D341Med (cell line): ENCODE measurements at regions not wholly inside any gene's neighbourhood (a gene's known extent, or its start where the extent isn't known, plus 50 kb on each side); places are given as distances from the start of the nearest gene placed in this dataset.

ENCODE experiments used
- DNase-seq: peaks from one replicate; pipeline ENCODE4 v3.0.0; 2012; ENCODE audit warnings: low spot score

GRCh38 chr4:138689187-138689586, 326.4 kb upstream of the NOCT start:
- no peak for DNase-seq

- DNase-seq = no peak
These were observed 327.0 kb upstream of the NOCT start for GRCh38 chr4:138688408-138689085.

GRCh38 chr4:138686106-138686835, 329.3 kb upstream of the NOCT start:
- no peak for DNase-seq

- no peak for DNase-seq
These were observed 330.3 kb upstream of the NOCT start for GRCh38 chr4:138685316-138685715.

- DNase-seq = peak; percentile 70
These were observed 334.5 kb upstream of the NOCT start for GRCh38 chr4:138680989-138681604.

- no peak for DNase-seq
These were observed 335.3 kb upstream of the NOCT start for GRCh38 chr4:138680256-138680655.

- DNase-seq = no peak
These were observed 336.4 kb upstream of the NOCT start for GRCh38 chr4:138678985-138679746.

- no peak for DNase-seq
These were observed 337.8 kb upstream of the NOCT start for GRCh38 chr4:138677748-138678147.

GRCh38 chr4:138677212-138677611, 338.4 kb upstream of the NOCT start:
- no peak for DNase-seq

- DNase-seq = no peak
These were observed 339.9 kb upstream of the NOCT start for GRCh38 chr4:138675685-138676084.

GRCh38 chr4:138674209-138674608, 341.4 kb upstream of the NOCT start:
- no peak for DNase-seq

- no peak for DNase-seq
These were observed 342.5 kb upstream of the NOCT start for GRCh38 chr4:138673053-138673452.

GRCh38 chr4:138672393-138672976, 343.1 kb upstream of the NOCT start:
- DNase-seq = no peak

- no peak for DNase-seq
These were observed 343.9 kb upstream of the NOCT start for GRCh38 chr4:138671606-138672084.

GRCh38 chr4:138671106-138671505, 344.5 kb upstream of the NOCT start:
- no peak for DNase-seq

- DNase-seq = no peak
These were observed 344.9 kb upstream of the NOCT start for GRCh38 chr4:138670681-138671080.

- DNase-seq = no peak
These were observed 345.9 kb upstream of the NOCT start for GRCh38 chr4:138669479-138670315.

- DNase-seq = no peak
These were observed 347.3 kb upstream of the NOCT start for GRCh38 chr4:138668309-138668708.

GRCh38 chr4:138666366-138666765, 349.2 kb upstream of the NOCT start:
- DNase-seq = no peak

- DNase-seq = no peak
These were observed 349.7 kb upstream of the NOCT start for GRCh38 chr4:138665851-138666250.

- no peak for DNase-seq
These were observed 351.7 kb upstream of the NOCT start for GRCh38 chr4:138663883-138664282.
